RPMI8226 (cell line): ENCODE measurements at regions not wholly inside any gene's neighbourhood (a gene's known extent, or its start where the extent isn't known, plus 50 kb on each side); places are given as distances from the start of the nearest gene placed in this dataset.
"Not testable (repeated sequence)": the region's sequence is repeated elsewhere in the genome, so short reads cannot be mapped to it uniquely, and the experiment has no call there.

ENCODE experiments used
- DNase-seq: peaks from one replicate; pipeline ENCODE4 v3.0.0-alpha.2; 2015

DNA sequence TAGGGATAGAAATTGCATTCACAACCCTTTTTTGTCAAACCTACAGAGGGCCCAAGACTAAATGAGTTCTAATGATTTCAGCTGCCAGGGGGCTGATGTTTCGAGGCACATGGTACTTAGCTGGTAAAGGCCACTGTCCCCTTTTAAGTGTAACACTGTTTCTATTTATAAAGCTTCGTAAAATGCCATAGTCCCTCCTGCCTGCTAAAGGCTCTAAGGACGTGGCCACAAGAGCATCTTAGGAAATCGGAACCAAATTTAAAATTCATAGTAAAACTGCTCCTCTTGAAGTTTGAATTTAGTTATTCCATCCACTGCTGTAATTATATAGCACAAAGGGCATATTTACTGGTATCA, 170.3 kb upstream of the WWC1 start:
- DNase-seq, result no peak

DNA sequence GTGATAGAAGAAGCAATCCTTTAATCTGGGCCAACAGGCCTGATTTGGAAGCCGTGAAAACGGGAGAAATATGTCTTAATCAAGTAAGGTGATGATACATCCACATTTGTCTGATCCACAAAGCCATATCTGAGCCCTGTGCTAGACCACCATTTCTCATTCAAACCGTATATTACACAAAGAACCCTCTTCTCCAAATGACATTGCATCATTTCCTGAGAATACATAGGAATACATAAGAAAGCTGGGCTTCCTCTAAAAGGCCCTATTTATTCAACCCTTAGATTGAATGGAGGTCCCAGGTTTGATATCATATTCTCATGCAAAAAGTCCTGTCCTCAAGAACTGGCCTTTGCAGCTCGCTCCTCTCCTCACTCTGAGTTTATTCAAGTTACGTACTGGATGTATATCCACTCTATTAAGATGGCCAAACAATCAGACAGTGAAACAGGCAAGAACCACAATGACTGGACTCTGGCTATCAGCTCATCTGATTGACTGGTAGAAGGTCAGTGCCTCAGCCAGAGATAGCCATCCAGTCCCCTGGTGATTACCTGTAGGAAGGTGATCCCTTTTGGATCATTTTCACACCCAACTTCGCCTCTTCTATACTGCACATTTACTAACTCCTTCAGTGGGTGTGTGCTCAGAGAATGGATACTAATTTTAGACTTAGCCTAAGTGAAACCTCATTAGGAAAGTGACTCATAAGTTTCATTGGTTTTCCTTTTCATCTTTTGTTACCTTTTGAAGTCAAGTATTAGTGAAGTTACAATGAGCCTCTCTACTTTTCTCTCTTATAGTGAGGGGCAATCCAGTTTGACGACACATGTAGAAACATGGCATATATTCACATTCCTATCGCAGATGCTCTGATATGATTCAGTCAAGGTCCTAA, 167.6 kb upstream of the WWC1 start:
- no peak for DNase-seq

DNA sequence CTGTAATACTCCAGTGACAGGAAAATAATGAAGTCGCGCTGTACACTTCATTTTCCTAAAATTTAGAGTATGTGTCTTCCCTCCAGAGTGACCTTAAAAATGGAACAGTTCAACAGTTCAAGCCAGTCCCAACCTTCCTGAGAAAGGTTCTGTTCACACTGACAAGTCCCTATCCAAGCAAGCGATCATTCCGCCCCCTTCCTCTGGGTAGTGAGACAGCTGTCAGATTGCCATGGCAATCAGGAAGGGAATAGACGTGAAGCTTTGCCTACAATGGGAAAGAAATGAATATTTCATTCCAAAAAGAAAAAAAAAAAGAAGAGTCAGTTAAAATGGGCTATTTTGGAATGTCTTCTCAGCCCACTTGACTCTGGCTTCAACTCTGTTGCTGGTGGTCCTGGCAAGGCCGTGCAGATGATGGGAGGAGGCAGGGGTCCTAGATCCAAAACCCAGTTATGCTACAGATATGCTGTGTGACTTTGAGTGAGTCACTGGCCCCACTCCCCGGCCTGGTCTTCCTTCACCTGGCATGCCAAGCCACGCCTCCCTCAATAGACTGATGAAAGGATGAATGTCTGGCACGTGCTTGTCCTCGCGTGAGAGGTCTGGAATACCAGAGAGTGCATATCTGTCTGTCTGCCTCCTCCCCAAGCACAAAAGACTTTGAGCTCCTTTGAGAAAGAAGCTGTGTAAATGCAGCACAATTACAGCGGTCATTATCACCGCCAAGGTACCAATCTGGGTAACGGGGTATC, 165.8 kb upstream of the WWC1 start:
- no peak for DNase-seq

DNA sequence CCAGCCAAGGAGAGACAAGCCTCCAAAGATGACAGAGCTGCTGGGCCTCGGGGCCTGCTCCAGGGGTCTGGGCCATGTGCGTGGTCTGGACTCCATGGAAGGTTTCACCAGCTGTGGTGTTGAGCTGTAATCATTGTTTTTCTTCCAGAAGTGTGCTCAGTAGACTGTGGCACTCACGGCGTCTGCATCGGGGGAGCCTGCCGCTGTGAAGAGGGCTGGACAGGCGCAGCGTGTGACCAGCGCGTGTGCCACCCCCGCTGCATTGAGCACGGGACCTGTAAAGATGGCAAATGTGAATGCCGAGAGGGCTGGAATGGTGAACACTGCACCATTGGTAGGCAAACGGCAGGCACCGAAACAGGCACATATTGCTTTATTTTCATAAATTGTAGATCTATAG, 164.8 kb upstream of the WWC1 start:
- no peak for DNase-seq

DNA sequence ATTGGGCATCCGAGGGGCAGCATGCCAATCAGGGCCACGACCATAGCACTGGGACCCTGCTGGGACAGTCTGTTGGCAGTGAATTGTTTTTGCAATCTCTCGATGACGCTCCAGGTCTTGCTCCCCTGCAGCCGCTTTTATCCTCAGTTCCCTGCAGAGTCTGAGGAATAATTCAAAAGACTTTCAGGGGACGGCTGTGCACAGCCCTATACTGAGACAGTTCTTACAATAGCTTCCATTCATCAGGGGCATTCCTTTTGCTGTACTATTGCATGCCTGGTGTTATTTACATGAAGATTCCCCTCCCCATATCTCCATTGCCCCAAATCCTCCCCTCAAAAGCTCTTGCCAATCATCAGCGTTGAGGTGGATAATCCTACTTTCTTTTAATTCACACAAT, 163.3 kb upstream of the WWC1 start:
- DNase-seq, result no peak

DNA sequence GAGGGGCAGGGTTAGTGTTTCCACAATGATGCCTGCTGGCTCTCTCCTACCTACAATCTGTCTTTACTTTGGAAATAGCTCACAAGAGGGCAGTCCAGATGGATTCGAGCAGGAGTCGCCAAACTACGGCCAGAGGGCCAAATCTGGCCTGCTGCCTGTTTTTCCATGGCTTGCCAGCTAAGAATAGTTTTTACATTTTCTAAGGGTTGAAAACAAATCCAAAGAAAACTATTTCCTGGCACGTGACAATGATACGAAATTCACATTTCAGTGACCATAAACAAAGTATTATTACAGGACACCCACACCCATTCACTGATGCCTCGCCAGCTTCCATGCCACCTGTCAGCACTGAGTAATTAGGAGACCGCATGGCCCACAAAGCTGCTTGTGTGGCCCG, 162.9 kb upstream of the WWC1 start:
- DNase-seq, result no peak

DNA sequence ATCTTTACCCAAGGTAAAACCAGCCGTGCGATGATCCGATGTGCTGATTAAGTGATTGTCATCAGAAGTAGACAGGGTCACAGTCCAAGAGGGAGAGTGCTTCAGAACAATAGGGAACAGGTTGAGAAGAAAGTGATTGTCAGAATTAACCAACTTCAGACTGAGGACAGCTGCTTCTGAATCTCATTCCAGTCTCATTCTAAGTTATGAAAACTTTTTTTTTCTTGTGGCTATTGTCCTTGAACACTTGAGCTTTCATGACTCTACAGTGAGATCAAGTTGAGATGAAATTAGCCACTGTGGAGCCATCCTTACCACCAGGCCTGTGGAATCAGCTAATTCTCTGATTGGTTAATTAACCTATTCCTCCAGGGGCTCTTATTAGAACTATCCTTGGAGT, 159.9 kb upstream of the WWC1 start:
- DNase-seq, result no peak

DNA sequence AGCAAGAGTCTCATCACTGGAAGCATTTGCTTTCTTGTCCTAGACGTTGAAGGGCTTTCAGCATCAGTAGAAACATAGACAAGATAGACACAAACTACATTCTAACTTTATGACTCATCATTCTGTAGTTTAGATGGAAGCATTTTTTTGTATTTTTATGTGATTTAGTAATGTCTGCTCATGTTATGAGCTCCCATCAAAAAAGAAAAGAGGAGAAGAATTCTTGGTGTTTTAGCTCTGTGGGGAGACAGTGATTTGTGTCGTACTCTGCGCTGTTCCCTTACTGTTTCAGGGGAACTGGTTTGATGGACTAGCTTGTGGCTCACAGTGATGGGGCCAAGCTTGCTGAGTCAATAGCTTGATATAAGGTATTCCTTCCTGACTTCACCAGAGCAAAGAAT, 159.2 kb upstream of the WWC1 start:
- no peak for DNase-seq

DNA sequence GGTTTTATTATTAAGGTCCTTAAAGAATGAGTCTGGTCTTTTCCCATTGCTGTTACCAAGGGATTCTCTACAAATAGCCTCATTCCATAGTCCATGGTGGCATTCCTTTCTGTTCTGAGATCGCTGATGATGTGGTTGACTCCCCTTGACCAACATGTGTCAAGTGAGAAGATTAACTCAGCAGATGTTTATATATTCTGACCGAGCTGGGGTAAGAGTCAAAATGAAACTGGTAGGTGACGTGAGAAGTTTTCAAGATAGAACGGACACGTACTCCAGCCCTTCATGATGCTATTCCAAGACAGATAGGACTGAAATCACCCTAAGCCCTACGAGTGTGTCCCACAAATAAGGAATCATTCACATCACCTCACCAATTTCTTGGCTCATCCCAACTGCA, 155.5 kb upstream of the WWC1 start:
- DNase-seq, result no peak

DNA sequence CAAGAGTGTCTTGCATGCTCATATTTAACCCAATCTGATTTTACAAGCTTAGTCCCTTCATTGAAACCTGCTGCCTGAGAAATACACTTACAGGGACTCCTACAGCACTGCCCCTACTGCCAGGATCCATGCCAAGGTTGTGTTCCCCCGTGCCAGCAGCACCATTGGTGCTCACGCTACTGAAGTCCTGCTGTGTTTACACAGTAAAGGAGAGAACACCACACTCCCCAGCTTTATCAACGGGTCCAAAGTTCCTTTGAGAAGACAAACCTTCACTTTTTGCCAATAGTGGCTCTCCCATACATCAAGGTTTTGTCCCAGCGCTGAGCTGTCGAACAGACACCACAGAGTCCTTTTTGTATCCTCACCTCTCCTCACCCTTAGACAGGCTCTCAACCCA, 155.1 kb upstream of the WWC1 start:
- no peak for DNase-seq

DNA sequence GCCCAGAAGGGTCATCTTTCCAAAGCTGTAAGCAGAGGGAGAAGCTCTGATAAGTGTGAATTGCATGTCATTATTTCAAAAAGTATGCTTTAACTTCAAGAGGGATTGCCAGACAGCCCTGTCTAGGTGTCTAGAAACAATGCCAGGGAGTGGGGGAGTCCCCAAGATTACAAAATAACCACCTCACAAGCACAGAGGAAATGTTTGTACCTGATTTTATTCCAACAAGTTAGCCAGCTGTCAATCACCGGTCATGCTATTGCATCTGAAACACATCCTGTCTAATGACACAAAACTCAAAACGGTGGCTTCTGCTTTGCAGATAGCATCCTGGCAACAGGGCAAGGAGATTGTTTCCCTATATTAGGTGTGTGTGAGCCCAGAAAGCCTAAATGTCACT, 154.2 kb upstream of the WWC1 start:
- DNase-seq, result no peak

DNA sequence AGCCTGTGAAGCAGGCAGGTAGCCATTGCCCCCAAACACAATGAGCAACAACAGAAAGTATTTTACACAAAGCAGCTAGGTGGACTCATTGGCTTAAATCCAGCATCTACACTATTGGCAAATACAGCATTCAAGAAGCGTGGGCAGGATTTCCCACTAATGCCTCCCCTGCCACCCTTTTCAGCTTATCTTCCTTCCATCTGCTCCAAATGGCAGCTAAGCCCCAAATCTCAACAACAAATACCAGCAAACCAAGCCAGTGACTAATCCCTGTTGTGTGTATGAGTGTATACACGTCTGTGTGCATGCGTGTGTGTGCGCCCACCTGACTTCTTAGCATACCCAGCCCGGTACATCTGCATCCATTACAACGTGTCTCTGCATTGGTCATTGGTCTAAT, 151.2 kb upstream of the WWC1 start:
- DNase-seq, result no peak

DNA sequence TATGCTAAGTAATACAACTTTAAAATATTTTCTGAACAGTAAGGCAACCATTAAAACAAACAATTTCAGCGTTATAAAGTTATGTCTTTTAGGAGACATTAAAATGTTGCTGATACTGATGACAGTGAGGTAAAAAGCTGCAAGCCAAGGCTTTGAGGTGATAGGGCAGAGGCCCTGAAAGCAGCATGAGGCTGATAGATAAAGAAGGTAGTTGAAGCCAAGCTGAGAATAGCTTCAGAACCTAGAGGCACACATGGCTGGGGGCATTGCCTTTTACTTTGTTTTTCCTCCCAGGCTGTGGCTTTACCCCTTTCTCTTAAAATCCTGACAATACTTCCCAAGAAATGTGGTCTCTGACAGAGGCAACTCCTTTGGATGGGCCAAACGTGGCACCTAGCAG, 149.0 kb upstream of the WWC1 start:
- DNase-seq, result no peak

DNA sequence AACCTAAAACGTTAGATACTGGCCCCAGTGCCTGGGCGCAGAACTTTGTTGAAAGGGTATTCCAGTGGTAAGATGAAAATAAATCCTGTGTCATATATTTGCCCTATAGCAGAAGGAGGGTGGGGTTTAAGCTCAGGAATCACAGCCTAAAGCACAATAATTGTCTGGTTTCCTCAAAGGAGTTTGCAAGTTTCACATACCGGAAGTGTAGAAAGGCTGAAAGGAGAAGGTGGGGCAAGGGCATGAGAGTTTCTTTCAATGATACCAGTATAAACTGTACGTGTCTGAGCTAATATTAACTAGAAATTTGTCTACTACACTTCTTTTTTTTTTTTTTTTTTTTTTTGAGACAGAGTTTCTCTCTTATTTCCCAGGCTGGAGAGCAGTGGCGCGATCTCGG, 147.9 kb upstream of the WWC1 start:
- not testable (repeated sequence) for DNase-seq

DNA sequence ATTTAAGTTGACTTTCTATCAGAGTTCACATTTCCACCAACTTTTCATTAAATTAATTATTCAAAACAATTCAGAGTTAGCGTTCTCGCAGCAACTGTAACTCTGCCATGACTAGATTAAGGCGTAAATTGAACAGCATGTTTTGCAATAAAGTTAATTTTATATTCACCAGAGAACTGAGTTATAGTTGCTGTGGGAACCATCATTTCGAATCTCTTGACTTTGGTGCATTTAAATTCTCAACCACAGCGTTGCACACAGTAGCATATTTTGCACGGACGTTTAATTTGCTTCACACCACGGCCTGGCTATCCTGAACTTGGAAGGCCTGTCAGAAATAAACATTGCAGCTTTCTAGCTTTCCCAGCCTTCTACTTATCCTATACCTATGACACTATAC, 144.3 kb upstream of the WWC1 start:
- DNase-seq, result no peak

DNA sequence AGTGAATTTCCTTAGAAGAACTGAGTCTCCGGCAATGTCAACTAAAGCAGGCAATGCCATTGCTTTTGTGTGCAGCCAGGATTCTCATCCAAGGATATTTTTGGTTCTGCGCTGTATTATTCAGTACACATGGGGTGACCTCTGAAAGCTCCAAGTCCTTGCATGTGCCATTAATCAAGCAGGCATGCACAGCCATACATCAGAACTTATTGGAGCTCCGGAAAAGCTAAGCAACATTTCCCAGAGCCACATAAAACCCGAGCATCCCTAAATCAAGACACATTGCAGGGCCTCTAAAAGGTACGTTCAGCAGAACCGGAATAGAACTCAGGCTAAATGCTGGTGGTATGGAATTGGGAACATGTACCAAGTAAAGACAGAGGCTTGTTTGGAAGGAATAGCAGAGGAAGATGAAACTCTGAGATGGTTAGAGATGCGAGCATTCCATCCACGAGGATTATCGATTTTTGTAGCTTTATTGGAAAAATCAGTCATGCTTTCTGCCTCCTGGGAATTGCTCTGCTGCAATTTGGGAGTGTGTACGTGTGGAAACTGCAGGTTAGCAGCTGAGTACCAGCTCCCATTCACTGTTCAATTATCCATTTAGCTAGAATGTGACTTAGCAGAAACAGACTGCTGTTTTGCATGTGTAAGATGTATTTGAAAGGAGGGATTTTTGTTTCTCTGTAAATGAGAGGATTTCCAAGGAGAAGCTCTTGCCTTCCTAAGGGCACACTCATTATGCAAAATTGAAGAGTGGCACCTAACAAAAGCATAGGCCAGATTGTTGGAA, 143.7 kb upstream of the WWC1 start:
- DNase-seq, result no peak

DNA sequence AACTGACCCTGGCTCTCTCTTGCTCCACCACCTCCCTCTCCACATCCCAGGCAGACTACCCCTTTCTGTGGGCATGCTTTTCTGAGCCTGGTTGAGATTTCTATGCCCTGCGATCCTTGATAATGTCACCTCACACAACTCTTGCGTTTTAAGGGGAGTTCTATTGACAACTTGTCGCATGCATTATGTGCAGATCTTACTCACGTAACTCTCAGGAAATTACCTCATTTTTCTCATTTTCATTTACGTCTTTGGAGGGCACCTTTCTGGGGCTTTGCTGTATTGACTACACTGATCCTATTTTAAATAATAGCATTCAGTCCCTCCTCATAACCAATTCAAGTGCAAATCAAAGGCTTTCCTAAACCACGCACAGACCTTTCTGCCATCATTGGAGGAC, 140.4 kb upstream of the WWC1 start:
- DNase-seq, result no peak

DNA sequence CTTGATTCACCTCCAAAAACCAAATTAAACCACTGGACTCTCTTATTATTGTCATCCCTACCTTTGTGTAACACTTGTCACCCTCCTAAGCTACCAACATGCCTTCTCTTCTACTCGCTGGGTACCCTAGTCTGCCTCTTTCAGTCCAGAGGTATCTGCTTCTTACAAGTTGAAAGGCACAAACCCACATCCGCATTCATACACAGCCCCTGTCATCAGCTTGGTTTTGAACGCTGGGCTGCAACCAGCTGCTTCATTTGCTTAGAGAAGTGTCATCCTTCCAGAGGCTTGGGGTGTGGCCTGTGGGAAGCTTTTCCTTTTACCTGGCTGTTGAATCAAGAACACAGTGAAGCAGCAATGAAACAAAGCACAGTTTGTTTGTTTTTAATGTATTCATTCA, 138.8 kb upstream of the WWC1 start:
- DNase-seq, result no peak

DNA sequence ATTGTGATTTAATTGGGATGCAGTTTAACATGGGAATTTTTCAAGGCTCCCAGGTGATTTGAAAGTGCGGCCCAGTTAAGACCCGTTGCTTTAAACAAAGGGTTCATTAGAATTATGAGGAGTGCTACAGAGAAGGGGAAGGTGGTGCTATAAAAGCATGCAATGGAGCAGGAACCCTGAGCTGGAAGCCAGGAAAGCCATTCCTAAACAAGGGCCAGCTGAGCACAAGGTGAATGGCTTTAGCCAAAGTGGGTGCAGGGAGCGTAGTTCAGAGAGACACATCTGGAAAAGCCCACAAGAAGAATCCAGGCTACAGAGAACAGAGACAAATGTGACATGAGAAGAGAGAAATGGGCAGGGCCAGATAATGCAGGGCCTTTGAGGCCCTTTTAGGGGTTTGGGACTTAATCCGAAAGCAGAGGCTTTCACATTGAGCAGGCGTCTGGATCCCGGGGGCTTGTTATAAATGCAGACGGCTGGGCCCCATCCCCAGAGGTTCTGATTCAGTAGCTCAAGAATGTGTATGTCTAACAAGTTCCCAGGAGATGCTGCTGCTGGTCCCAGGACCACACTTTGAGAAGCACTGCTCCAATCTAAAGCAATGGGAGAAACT, 138.1 kb upstream of the WWC1 start:
- DNase-seq, result no peak

DNA sequence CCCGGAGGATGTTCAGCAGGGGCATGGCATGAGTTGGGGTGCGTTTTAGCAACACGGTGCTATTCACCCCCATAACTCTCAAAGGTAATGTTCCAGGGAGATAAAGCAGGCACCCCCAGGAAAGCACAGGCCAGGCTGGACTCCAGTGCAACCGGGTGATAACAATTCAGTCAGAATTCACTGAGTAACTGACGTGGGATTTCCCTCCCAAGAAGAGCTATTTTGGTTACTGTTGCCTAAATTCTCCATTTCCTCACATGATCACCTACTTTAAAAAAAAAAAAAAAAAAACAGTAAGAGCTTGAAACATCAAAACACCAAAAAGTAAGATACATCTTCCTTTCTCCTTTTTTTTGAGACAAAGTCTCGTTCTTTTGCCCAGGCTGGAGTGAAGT, 137.6 kb upstream of the WWC1 start:
- DNase-seq, result no peak

DNA sequence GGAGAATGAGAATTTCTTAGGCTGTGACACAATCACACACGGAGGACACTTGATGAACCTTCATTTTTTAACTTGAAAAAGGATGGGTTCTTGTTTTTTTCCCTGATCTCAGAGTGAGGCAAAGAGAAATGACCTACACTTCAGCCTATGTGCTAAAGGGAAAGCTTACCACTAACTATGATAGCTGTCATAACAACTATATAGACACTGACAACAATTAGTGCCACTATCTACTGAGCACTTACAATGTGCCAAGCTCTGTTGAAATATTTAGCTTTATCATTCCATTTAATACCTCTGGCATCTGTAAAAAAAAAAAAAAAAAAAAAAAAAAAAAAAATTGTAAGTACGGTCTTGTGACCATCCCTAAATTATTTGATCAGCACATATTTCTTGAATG, 135.9 kb upstream of the WWC1 start:
- DNase-seq, result no peak

DNA sequence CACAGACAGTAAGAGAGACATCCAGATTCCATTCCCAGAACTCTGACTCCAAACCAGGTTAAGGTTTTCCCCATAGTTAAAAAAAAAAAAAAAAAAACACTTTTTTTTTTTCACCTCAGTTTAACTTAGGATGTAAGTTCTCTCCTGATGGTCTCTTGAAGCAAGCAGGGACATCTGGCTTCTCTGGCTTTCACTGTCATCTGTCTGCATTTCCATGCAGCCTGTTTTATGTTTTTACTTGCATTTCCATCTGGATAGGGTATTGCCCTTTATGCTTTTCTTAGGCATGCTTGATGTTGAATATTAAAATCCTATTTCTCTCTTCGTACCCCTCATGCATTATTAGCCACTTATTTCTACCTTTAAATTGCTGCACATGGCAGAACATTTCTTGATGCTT, 135.3 kb upstream of the WWC1 start:
- no peak for DNase-seq

DNA sequence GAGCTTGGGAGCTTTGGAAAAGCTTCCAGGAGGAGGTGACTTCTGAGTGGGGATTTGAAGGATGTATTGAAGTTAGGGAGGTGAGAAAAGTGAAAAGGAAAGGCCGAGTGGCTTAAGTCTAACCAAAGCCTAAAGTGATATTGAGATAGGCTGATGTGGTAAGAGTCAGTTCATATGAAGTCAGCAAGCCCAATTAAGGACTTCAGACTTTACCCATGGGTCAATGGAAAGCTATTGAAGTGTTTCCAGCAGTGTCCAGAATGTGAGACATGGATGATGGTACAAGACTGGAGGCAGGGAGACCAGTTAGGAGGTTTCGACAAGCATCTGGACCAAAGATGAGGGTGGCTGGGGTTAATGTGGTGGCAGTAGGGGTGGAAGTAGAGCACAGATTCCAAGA, 134.3 kb upstream of the WWC1 start:
- DNase-seq, result no peak
